GM12873 (cell line): ENCODE measurements at regions not wholly inside any gene's neighbourhood (a gene's known extent, or its start where the extent isn't known, plus 50 kb on each side); places are given as distances from the start of the nearest gene placed in this dataset.

ENCODE experiments used
- TF ChIP-seq, protein P1 (sequence below): IDR thresholded peaks from 2 replicates; pipeline ENCODE4 v1.5.1; 2012; ENCODE audit warnings: low read depth, mild to moderate bottlenecking, moderate library complexity, low read length, control low read depth; ENCODE audit not compliant: insufficient read depth; ENCODE audit errors: missing control alignments

- TF ChIP-seq, protein P1, sequence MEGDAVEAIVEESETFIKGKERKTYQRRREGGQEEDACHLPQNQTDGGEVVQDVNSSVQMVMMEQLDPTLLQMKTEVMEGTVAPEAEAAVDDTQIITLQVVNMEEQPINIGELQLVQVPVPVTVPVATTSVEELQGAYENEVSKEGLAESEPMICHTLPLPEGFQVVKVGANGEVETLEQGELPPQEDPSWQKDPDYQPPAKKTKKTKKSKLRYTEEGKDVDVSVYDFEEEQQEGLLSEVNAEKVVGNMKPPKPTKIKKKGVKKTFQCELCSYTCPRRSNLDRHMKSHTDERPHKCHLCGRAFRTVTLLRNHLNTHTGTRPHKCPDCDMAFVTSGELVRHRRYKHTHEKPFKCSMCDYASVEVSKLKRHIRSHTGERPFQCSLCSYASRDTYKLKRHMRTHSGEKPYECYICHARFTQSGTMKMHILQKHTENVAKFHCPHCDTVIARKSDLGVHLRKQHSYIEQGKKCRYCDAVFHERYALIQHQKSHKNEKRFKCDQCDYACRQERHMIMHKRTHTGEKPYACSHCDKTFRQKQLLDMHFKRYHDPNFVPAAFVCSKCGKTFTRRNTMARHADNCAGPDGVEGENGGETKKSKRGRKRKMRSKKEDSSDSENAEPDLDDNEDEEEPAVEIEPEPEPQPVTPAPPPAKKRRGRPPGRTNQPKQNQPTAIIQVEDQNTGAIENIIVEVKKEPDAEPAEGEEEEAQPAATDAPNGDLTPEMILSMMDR, result no peak
These were observed 111.6 kb downstream of the MAGEE2 start for GRCh38 chrX:75673468-75673867.

- TF ChIP-seq, protein P1, result no peak
These were observed 129.4 kb downstream of the MAGEE2 start for GRCh38 chrX:75655627-75656026.

DNA sequence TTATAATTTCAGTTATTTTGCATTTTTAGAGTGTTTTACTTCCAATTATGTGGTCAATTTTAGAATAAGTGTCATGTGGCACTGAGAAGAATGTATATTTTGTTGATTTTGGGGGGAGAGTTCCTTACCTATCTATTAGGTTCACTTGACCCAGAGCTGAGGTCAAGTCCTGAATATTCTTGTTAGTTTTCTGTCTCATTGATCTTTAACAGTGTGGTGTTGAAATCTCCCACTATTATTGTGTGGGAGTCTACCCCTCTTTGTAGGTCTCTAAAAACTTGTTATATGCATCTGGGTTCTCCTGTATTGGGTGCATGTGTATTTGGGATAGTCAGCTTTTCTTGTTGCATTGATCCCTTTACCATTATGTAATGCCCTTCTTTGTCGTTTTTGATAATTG lies 127.0 kb upstream of the ZDHHC15 start:
- TF ChIP-seq, protein P1, result no peak

- TF ChIP-seq, protein P1, result no peak
These were observed 126.2 kb upstream of the ZDHHC15 start for GRCh38 chrX:75648803-75649588.

DNA sequence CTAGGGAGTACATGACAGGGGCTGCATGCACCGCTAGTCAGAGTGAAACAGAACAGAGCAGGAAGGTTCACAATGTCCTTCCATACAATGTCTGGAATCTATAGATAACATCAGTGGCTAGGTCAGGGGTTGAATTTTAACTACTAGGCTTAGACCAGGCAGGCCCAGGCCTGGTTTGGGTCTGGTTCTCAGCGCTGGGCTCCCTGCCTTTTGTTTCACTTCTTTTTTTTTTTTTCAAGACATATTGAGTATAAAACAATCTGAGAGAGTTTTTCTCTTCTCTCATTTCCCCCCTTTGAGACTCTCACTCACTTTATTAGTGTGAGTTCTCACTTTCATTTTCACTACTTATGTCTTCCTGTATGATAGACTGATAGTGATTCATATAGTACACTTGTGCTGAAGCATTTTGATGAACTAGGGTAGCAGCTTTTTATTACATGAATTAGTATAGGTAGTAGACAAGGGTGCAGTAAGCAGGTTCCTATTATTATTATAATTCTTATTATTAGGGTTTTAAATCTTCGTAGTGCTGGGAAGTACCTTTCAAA lies 120.0 kb upstream of the ZDHHC15 start:
- TF ChIP-seq, protein P1, result no peak

GRCh38 chrX:75638332-75638731 lies 115.5 kb upstream of the ZDHHC15 start:
- TF ChIP-seq, protein P1, result no peak

- TF ChIP-seq, protein P1, result no peak
These were observed 102.4 kb upstream of the ZDHHC15 start for GRCh38 chrX:75625232-75625631.
